ENCODE measurements at regions not wholly inside any gene's neighbourhood (a gene's known extent, or its start where the extent isn't known, plus 50 kb on each side); places are given as distances from the start of the nearest gene placed in this dataset.

GRCh38 chr4:125456075-125456474 is 141.3 kb downstream of the FAT4 start:
- no peak for DNase-seq
- Histone ChIP-seq H3K4me1 (no peaks in the 10 kb centered on the region), H3K9me3 (no peaks in the 10 kb centered on the region), H3K27ac (no peak overlapping the region), H3K36me3 (no peaks in the 10 kb centered on the region), H3K27me3 (no peaks in the 10 kb centered on the region), H3K4me3 (no peak overlapping the region)
- TF ChIP-seq CTCF (IDR thresholded peaks at IDR 0.05): no peak
- TF ChIP-seq POLR2A (IDR thresholded peaks at IDR 0.05): no peak

DNA sequence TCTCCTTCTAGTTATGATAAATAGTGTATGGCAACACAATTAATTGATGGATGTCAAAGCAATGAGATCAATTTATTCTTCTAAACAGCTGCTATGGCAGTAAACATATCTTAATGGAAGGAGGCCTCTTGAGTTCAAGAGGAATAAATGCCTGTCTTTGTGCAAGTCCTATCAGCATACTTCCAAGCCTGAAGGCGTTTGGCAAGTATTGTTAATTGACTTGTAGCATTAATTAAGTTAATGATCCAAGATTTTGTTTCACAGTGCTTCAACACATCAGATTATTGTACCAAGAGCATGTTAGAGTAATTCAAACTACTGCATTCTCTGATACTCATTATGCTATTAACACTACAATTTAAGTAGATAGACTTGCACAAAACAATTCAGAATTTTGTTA is 144.8 kb downstream of the FAT4 start:
- no peaks in the 10 kb centered on the region for H3K9me3 ChIP-seq
- H3K36me3 ChIP-seq: no peaks in the 10 kb centered on the region
- H3K27ac ChIP-seq: no peak overlapping the region
- no peak overlapping the region for H3K4me3 ChIP-seq
- H3K4me1 ChIP-seq: no peaks in the 10 kb centered on the region
- DNase-seq: no peak
- H3K27me3 ChIP-seq: no peaks in the 10 kb centered on the region
- TF ChIP-seq CTCF (IDR thresholded peaks at IDR 0.05) (no peak), POLR2A (IDR thresholded peaks at IDR 0.05) (no peak)

DNA sequence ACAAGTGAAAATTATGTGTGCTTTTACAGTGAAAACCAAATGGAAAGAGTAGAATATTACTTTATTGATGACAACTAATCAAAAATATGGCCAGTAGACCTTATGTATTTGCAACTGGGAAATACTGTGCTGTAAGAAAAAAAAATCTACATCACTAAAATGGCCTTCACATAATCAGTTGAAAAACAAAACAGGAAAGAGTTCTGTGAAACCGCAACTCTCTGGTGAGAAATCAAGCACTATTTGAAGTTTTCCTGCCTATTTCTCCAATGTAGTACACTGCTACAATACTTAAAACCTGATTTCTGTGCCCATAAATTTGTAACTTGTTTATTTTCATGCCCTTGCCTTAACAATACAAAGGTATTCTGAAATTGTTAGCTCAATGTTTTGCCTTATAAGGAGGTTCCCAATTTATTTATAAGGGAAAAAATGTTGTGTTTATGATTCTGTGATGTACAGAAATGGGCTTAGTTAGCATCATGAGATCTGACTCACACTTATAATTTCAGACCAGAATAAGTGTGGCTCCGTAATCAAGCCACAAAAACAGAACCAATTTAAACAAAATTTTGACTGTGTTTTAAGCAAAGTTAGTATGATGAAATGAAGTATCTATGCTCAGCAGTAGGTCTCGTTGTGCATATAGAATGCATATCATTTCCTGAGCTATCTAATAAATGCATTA is 147.1 kb downstream of the FAT4 start:
- TF ChIP-seq CTCF (IDR thresholded peaks at IDR 0.05) (no peak), POLR2A (IDR thresholded peaks at IDR 0.05) (no peak)
- no peaks in the 10 kb centered on the region for H3K4me1 ChIP-seq
- H3K36me3 ChIP-seq: no peaks in the 10 kb centered on the region

GRCh38 chr4:125464146-125464545 is 149.4 kb downstream of the FAT4 start:
- H3K9me3 ChIP-seq: no peaks in the 10 kb centered on the region
- H3K4me3 ChIP-seq: no peak overlapping the region
- no peaks in the 10 kb centered on the region for H3K4me1 ChIP-seq
- peaks cover 0 to 1% (median 0%) of the 10 kb centered on the region in 3 donors for H3K36me3 ChIP-seq
- TF ChIP-seq POLR2A (IDR thresholded peaks at IDR 0.05) (no peak), CTCF (IDR thresholded peaks at IDR 0.05) (no peak)
- H3K27ac ChIP-seq: no peak overlapping the region
- H3K27me3 ChIP-seq: no peaks in the 10 kb centered on the region
- no peak for DNase-seq

More for the DNA sequence above, 147.1 kb downstream of the FAT4 start:
- Histone ChIP-seq H3K27me3 (no peaks in the 10 kb centered on the region), H3K9me3 (no peaks in the 10 kb centered on the region), H3K4me3 (no peak overlapping the region), H3K27ac (no peak overlapping the region)
- no peak for DNase-seq

DNA sequence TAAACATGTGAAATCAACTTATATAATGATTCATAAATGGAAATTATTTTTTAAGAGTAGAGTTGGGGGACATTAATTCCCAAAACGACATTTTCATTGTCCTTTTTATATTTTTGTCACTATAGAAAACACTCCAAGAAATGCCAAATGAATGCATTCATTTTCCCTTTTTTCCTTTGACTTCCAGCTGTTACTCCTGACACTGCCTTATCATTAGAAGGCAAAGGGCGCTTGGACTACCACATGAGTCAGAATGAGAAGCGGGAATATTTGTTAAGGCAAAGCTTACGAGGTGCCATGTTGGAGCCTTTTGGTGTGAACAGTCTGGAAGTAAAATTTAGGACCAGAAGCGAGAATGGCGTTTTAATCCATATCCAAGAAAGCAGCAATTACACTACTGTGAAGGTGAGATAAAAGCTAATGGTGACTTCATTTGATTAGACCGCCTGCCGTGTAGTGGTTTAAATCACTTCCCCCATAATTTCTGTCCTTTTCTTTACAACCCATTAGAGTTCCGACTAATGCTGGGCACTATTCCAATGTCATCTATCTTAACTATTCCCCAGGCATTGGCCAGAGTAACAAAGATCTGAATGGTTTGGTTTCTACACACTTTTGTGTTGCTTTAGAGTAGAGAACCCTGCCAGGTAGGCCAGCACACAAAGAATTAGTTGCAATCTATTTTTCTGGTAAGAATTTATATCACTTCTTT is 166.7 kb downstream of the FAT4 start:
- H3K4me1 ChIP-seq: no peaks in the 10 kb centered on the region
- DNase-seq: no peak
- no peak for TF ChIP-seq POLR2A (IDR thresholded peaks at IDR 0.05)
- H3K36me3 ChIP-seq: no peaks in the 10 kb centered on the region
- H3K9me3 ChIP-seq: no peaks in the 10 kb centered on the region
- H3K27me3 ChIP-seq: no peaks in the 10 kb centered on the region
- H3K4me3 ChIP-seq: no peak overlapping the region
- H3K27ac ChIP-seq: no peak overlapping the region

- Histone ChIP-seq H3K4me1 (no peaks in the 10 kb centered on the region), H3K36me3 (no peaks in the 10 kb centered on the region), H3K27me3 (no peaks in the 10 kb centered on the region), H3K27ac (no peak overlapping the region), H3K4me3 (no peak overlapping the region), H3K9me3 (no peaks in the 10 kb centered on the region)
- TF ChIP-seq POLR2A (IDR thresholded peaks at IDR 0.05) (no peak), CTCF (IDR thresholded peaks at IDR 0.05) (no peak)
- no peak for DNase-seq
These were observed 168.1 kb downstream of the FAT4 start for GRCh38 chr4:125482822-125483221.

Measured in Peyer's patch (tissue), 4 donors.